ENCODE measurements at regions not wholly inside any gene's neighbourhood (a gene's known extent, or its start where the extent isn't known, plus 50 kb on each side); places are given as distances from the start of the nearest gene placed in this dataset.
A peak's percentile ranks its signal among the peaks of the same experiment; 100 is the strongest.

- DNase-seq, result no peak
Measured at GRCh38 chr11:119489087-119489486, 66.1 kb upstream of the THY1 start.

DNA sequence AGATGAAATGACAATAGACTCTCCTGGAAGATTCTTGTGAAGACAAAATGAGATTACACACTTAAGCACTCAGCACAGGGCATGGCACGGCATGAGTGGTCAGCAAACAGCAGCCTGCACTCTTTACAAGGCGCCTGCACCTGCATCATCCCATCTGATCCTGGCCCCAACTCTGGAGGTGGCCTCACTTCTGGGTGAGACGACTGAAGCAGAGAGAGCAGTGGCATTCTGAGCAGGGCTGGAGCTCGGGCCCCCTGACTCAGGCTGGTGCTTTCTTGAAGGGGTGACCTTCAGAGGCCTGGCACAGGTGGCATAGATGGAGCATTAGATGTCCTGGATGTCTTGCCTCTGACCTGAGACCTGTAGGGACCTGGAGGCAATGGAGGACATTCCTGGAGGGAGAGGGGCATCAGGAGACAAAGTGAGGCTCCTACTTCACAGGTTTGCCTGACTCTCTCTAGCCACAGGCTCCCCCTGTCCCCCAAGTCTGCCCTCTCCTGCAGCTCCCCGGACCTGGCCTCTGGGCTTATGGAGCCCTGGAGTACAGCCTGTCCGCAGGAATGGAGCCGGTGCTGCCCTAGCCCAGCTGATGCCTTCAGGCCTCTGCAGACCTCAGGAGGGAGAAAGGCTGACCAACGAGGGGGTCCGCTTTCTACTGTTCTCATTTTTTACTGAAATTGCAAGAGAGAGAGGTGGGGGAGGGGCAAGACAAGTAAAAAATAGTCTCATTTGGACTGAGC is 65.5 kb upstream of the THY1 start:
- DNase-seq, result no peak

GRCh38 chr11:119486691-119487259 is 63.8 kb upstream of the THY1 start:
- DNase-seq, result no peak

DNA sequence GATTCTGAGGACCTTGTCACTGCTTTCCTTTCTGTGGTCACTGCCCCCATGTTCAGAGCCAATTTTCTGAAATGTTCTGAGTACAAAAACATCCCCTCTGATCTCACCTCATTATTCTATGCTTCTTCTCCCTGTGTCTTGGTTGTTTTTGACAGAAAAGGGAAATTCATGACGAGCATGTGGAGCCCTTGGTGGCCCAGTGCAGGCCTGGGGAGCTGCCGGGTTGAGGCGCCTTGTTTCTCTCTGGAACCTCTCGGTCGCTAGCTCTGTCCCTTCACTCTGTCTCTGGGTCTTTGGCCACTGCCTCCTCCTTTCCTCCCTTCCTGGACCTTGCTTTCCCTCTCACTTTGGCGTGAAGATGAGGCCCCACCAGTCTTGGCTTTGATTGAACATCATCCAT is 63.0 kb upstream of the THY1 start:
- DNase-seq, result no peak

DNA sequence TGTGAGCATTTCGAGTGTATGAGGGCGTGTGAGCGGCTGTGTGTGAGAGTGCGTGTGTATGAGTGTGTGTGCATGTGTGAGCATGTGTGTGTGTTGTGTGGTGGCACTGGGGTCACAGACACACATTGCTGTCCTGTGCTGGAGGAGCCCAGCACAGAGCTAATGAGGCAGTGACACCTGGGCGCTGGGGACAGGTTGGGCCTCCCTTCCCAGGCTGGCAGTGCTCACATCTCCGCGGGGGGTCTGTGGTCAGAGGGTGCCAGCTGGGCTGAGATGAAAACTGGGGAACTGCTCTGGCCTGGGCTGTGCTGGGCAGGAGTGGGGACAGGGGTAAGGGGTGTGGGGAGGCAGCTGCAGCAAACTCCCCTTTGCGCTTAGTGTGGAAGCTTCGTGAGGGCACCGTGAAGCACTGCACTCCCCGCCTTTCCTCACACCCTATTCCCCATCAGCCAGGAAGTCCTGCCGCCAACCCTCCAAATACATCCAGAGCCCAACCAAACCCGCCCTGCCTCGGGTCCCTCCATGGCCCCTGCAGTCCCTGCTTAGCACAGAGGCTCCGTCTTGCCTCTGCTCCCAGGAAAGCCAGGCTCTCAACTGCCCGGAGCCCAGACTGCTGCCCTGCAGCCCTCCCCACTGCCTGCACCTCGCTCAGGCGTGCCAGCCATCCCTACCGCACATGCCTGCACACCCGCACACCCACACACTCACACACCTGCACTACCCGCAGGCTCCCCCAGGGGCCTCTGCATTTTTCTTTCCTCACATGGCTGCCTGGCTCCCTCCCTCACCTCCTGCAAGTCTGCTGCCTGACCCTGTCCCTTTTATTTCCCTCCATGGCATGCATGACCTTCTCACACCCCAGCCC is 62.0 kb upstream of the THY1 start:
- DNase-seq, result no peak

DNA sequence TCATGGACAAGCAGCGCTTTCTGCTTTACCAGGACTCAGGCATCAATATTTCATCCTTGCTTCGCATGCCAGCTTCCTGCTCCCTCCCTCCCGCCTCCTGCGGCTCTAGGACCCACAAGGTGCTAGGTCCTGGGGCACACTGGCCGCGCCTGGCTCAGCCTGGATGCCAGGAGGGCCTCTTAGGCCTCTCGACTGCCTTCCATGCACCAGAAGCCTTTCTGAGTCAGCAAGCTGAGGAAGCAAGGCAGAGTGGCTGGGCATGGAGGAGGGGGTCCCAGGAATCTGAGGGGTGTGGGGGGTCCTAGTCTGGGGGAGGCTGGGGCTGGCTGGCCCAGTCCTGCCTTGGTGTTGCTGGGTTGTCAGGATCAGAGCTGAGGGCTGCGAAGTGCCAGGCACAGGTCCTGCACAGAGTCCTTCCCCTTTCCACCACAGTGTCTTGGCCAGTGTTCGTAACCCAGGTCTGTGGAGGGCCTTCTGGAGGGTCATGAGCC is 61.0 kb upstream of the THY1 start:
- DNase-seq, result no peak

DNA sequence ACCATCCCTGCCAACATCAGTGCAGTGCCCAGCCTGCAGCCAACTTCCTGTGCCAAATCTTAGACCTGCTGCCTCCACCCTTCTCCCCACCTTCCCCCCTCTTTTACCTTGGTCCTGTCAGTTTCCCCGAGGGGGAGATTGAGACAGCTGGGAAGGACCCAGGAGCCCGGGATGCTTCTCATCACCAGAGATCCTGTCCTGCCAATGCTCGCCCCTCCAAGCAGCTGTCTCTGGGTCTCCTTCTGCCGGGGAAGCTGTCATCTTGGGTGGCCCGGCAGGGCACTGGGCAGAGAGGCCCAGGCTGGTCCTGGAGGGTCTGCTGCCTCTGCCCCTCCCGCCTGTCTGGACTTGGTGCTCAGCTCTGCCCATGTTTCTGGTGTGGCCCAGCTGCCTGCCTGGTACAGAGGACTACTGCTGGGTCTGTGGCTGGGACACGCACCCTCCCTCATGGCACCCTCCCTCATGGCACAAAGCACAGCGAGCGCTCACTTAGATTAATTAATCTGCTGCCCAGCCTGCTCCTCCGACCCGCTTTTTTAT is 60.4 kb upstream of the THY1 start:
- no peak for DNase-seq

- no peak for DNase-seq
Measured at GRCh38 chr11:119482521-119483011, 59.6 kb upstream of the THY1 start.

- DNase-seq, result no peak
Measured at GRCh38 chr11:119481667-119482400, 58.9 kb upstream of the THY1 start.

- peak; percentile 66 for DNase-seq
Measured at GRCh38 chr11:119481021-119481666, 58.2 kb upstream of the THY1 start.

DNA sequence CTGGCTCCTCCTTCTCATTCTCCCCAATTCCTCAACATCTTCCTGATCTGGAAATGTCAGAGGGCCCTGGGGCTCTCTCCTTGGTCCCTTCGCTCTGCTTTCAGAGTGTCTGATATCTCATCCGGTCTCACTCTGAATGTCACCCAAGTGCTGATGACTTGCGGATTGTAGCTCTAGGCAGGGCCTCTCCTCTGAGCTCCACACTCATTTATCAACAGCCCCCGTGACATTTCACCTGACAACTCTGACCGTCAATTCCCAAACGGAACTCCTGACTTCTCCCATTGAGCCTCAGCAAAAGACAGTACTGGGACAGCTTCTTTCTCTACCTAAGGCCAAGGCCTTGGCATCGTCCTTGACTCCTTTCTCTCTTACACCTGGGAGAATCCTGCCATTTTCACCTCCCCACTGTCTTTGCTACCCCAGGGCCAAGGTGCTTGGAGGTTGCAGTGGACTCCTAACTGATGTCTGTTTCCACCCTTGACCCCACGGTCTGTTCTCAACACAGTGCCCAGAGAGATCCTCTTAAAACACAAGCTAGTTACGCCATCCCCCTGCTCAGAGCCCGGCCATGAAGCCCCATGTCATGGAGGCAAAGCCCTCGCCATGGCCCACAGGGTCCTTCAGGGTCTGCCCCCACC is 57.5 kb upstream of the THY1 start:
- no peak for DNase-seq

DNA sequence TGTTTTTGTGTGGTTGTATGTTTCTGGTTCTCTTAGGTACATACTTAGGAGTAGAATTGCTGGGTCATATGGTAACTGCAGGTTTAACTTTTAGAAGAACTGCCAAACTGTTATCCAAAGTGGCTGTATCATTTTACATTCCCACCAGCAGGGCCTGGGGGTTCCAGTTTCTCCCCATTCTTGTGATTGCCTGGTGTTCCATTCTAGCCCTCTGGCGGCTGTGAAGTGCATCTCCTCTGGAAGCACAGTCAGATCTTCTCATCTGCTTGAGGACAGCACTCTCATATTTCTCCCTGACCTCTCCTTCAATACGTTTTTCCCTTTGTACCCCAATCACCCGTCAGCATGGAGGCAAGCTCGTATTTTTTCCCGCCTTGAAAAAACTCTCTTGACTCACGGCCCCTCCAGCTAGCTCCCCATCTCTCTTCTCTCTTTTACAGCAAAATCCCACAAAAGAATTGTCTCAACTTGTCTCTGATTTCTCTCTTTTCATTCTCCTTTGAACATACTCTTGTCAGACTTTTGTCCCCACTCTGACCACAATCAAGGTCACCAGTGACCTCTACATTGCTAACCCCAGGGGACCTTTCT is 56.8 kb upstream of the THY1 start:
- no peak for DNase-seq

DNA sequence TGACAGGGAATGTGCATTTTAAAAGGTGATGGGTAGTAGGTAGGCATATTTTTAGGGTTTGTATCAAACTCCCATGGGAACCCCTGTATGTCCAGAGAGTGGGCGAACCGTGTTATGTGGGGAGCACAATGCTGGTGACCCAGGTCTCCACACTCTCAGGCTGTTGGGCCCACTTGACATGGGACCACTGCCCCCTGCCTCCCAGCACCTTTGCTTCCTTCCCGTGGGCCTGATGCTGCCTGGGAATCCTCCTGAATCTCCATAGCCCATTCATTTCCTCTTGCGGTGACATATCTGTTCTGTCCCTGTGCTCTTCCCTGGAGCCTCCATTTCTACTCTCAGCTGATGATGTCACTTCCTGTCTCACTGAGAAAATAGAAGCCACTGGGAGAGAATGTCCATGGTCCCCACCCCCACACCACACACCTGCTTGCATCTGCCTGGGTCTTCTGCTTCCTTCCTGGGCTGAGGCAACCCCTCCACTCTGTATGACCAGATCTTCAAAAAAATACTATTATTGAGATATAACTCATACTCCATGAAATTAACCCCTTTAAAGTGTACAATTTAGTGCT is 55.8 kb upstream of the THY1 start:
- DNase-seq, result no peak

DNA sequence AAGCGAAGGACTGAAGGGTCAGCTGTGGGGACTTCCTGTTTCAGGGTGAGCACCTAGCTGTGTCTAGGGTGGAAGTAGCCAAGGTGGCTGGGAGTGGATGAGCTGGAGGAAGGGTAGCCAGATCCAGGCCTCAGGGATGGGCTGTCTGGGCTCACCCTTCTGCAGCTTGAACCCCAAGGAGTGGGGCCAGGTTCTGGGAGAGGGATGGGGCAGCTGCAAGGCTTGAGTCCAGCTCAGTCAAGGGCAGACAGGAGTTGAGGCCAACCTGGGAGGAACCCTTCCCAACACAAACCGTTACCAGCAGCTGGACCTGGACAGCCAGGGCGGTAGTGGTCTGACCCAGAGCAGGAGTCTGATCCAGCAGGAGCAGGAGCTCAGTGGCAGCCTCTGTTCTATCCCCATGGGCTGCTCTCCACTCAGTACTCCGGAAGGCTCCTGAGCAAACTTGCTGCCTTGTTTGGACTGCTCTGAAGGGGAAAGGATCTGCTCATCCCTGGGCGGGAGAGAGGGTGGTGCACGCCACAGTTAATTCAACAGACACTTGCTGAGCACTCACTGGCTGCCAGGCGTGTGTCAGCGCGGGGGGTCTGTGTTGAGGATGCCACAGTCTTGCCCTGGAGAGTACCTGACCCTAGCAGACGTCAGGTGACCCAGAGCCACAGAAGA is 53.8 kb upstream of the THY1 start:
- DNase-seq, result no peak

DNA sequence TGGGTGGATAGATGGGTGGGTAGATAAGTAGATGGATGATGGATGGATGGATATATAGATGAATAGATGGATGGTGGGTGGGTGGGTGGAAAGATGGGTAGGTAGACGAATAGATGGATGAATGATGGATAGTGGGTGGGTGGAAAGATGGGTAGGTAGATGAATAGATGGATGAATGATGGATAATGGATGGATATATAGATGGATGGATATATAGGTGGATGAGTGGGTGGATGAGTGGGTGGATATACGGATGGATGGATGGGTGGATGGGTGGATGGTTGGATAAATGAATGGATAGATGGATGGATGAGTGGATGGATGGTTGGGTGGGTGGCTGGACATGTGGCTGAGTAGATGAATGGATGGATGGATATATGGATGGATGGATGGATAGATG is 53.1 kb upstream of the THY1 start:
- DNase-seq, result no peak

DNA sequence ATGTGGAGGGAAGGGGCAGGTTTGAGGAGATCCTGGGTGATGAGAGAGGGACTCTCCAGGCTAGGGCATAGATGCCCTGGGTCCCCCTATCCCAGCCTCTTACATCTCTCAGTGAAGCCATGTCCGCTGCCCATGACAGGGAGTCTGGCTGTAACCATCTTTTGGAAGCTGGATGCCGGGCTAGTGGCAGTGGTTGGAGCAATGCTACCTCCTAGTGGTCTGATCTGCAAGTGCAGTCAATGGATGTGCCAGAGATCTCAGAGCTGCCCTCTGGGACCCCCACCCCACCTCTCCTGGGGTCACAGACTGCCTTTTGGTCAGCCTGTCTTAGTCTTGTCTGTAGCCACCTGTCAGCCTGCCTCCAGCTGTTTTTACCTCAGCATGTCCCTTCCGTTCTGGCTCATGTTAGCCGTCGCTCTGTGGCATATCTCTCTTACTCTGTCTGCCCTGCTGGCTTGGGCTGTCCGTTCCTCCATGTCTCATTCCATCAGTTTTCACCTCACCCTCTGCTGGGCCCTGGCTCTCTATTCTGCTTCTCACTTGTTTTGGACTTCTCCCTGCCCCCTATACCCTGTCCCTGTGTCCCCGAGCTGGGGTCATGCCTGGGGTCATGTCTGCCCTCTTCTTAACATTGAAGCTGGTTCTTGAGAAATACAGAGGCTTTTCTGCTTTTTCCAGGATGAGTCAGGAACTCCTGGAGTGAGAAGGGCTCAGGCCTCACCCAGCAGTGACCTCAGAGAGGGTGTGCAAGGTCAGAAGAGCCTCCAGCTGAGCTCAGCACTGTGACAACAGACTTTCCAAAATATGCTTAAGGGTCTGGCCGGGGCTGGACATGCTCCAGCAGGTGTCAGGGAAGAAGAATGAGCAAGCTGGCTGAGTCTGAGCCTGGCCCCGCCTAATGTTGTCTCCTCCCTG is 52.0 kb upstream of the THY1 start:
- peak; percentile 49 for DNase-seq

DNA sequence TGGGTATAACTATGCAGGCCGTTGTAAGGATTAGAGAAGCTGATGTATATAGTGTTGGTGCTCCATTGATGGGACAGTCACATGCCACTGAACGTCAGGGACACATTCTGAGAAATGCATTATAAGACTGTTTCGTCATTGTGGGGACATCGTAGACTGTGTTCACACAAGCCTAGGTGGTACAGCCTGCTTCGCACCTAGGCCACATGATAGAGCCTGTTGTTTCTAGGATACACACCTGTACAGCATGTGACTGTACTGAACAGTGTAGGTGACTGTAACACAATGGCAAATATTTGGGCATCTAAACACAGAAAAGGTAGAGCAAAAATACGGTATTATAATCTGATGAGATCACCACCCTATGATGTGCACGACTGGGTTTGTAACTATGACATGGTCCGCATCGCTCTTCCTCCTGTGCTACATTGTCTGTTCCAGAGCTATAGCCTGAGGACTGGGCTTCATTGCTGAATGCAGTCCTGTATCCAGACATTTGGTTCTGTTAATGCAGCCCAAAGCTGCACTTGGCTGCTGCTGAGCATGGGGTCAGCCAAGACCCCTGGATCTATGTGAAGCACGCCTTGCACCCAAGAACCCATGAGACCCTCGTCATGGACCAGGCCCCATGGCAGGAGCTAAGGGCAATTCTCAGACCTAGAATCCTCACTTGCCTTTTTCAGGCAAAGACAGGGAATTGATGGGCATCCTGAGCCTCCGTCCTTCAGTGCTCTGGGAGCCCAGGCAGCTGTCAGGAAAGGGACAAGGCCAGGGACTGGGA is 51.1 kb upstream of the THY1 start:
- no peak for DNase-seq

GRCh38 chr11:119473226-119473625 is 50.3 kb upstream of the THY1 start:
- DNase-seq, result no peak

All from CD4-positive, alpha-beta T cell treated with Interleukin-17A for 4 hours (primary cell).